ENCODE measurements at regions not wholly inside any gene's neighbourhood (a gene's known extent, or its start where the extent isn't known, plus 50 kb on each side); places are given as distances from the start of the nearest gene placed in this dataset.
"Not testable (repeated sequence)": the region's sequence is repeated elsewhere in the genome, so short reads cannot be mapped to it uniquely, and the experiment has no call there.

DNA sequence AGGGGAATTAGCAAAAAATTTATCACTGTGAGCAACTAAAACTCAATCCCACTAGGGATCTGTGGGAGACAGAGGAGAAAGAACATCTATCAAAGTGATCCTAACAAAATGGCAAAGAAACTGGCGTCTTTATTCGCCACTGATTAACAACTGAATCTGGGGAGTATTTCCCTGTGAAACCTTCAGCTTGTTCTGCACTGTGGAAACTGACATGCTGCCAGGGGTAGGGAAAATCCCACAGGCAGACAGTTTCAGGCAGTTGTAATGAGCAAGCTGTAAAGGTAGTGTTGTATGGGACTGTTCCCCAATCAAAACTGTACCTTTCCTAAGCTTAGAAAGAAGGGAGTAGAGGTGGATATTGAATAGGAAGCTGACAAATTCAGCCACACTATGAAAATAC lies 611.7 kb downstream of the VGLL3 start:
- TF ChIP-seq ZFX (IDR thresholded peaks at IDR 0.05) = no peak
- TF ChIP-seq, protein P1, sequence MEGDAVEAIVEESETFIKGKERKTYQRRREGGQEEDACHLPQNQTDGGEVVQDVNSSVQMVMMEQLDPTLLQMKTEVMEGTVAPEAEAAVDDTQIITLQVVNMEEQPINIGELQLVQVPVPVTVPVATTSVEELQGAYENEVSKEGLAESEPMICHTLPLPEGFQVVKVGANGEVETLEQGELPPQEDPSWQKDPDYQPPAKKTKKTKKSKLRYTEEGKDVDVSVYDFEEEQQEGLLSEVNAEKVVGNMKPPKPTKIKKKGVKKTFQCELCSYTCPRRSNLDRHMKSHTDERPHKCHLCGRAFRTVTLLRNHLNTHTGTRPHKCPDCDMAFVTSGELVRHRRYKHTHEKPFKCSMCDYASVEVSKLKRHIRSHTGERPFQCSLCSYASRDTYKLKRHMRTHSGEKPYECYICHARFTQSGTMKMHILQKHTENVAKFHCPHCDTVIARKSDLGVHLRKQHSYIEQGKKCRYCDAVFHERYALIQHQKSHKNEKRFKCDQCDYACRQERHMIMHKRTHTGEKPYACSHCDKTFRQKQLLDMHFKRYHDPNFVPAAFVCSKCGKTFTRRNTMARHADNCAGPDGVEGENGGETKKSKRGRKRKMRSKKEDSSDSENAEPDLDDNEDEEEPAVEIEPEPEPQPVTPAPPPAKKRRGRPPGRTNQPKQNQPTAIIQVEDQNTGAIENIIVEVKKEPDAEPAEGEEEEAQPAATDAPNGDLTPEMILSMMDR (conservative IDR thresholded peaks at IDR 0.05) = no peak
- H3K27ac ChIP-seq = no peak overlapping the region

DNA sequence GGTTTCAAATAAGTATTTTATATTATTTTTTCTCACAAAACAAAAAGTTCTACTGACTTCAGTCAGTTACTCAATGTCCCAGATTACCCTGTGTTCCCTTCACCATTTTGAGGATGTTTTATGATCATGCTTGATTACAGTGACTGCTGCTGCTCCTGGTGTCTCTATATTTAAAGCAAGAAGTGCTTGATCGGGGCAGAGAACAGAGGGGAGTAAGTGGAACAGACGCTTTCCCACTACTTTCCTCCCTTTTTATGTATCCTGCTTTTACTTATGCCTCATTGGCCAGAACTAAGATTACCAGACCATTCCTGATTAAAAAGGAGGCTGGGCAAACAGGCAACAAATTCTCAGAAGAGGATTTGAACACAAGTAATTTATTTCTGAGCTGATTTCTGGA lies 612.1 kb downstream of the VGLL3 start:
- no peak overlapping the region for H3K27ac ChIP-seq
- TF ChIP-seq ZFX (IDR thresholded peaks at IDR 0.05) = no peak
- TF ChIP-seq, protein P1 (conservative IDR thresholded peaks at IDR 0.05) = no peak

DNA sequence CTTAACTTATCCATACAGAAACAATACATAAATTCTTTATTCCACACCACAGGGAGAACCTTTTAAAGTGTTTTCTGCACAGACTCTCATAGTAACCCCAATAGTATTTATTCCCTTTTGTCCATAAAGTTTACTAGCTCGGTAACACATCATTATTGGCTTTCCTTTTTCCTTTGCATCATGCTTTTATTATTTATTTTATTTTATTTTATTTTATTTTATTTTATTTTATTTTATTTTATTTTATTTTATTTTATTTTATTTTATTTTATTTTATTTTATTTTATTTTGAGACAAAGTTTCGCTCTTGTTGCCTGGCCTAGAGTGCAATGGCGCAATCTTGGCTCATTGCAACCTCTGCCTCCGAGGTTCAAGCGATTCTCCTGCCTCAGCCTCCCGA lies 655.4 kb downstream of the VGLL3 start:
- H3K27ac ChIP-seq = not testable (repeated sequence)

DNA sequence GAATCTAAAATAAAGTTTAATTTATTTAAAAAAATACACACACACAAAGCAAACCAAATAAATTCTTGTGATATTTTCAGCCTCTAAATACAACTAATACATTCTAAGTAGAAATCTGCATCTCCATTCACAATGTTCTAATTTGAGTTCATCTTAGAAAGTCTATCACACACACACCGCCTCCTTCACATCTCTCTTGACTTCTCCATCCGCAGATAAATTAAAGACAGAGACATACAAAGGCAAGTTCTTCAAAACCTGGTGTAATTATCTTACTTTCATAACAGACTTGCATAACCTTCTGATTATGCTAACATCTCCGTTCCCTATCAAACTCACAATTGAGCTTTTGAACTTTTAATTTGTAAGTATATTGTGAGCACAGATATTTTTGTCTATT lies 657.3 kb downstream of the VGLL3 start:
- no peak overlapping the region for H3K27ac ChIP-seq
- TF ChIP-seq ZFX (IDR thresholded peaks at IDR 0.05) = no peak
- TF ChIP-seq, protein P1 (conservative IDR thresholded peaks at IDR 0.05) = no peak

DNA sequence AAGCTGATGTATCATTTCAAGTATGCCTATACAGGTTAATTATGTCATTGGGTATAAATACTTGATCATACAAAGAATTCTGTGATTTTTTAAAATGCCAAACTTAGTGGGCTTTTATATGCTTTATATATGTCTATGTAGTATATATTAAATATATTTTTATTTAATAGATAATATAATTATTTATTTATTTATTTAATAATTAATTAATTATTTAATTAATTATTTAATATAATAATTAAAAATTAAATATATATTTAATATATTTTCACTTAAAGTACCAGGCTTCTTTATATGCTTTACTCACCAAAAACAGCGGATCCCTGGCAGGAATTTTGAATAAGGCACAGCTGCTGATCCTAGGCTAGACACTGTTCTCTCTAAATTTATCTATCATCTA lies 687.0 kb downstream of the VGLL3 start:
- no peak for TF ChIP-seq ZFX (IDR thresholded peaks at IDR 0.05)
- TF ChIP-seq, protein P1 (conservative IDR thresholded peaks at IDR 0.05) = no peak
- H3K27ac ChIP-seq = no peak overlapping the region

DNA sequence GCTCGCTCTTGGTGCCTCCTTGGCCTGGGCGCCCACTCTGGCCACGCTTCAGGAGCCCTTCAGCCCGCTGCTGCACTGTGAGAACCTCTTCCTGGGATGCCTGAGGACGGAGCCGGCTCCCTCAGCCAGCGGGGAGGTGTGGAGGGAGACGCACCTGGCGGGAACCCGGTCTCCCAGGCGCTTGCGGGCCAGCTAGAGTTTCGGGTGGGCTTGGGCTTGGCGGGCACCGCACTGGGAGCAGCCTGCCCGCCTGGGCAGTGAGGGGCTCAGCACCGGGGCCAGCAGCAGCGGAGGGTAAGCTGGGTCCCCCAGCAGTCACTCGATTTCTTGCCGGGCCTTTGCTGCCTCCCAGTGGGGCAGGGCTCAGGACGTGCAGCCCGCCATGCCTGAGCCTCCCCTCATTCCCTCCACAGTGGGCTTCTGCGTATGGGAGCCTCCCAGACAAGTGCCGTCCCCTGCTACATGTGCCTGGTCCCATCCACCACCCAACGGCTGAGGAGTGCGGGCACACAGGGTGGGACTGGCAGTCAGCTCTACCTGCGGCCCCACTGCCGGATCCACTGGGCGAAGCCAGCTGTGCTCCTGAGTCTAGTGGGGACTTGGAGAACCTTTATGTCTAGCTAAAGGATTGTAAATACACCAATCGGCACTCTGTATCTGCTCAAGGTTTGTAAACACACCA lies 708.7 kb downstream of the VGLL3 start:
- TF ChIP-seq, protein P1 (conservative IDR thresholded peaks at IDR 0.05) = no peak
- no peak for TF ChIP-seq ZFX (IDR thresholded peaks at IDR 0.05)
- no peak overlapping the region for H3K27ac ChIP-seq

DNA sequence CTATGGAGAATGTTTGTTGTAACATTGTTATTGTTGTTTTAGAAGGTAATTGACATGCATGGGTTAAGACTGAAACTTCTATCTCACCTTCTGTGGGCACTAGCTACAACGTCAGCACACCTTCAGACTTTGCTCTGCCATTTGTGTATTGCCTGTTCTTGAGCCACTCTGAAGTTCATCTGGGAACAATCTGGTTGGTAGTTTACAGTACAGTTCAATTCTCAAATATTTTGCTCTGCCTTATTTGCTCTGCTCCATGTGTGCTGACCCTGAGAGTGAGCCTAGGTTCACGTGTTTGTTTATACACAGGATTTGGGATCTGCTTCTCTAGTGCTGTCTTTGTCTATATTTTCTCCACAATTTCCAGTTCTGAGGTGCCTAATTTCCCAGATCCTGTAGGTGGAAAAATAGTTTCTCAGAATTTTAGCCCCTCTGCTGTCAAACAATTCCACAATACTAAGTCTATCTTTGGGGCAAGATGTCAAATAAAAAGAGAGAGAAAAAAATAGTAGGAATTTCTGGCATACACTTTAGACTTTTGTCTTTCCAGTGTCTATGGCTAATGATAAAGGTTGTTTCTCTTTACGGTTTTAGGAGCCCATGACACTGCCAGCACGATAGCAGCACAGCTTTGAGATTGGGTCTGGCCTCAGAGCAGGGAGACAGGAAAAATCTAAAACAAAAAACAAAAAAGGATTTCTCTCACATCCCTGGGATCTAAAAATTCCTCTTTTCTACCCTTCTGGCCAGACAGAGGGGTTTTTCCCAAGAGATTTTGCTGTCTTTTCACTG lies 721.4 kb downstream of the VGLL3 start:
- no peak for TF ChIP-seq ZFX (IDR thresholded peaks at IDR 0.05)
- TF ChIP-seq, protein P1 (conservative IDR thresholded peaks at IDR 0.05) = no peak

More for the DNA sequence above, 721.4 kb downstream of the VGLL3 start:
- H3K27ac ChIP-seq = no peak overlapping the region
